ENCODE measurements at regions not wholly inside any gene's neighbourhood (a gene's known extent, or its start where the extent isn't known, plus 50 kb on each side); places are given as distances from the start of the nearest gene placed in this dataset.

GRCh38 chr21:29407571-29407970 is 108.8 kb downstream of the BACH1 start:
- TF ChIP-seq, protein P1, sequence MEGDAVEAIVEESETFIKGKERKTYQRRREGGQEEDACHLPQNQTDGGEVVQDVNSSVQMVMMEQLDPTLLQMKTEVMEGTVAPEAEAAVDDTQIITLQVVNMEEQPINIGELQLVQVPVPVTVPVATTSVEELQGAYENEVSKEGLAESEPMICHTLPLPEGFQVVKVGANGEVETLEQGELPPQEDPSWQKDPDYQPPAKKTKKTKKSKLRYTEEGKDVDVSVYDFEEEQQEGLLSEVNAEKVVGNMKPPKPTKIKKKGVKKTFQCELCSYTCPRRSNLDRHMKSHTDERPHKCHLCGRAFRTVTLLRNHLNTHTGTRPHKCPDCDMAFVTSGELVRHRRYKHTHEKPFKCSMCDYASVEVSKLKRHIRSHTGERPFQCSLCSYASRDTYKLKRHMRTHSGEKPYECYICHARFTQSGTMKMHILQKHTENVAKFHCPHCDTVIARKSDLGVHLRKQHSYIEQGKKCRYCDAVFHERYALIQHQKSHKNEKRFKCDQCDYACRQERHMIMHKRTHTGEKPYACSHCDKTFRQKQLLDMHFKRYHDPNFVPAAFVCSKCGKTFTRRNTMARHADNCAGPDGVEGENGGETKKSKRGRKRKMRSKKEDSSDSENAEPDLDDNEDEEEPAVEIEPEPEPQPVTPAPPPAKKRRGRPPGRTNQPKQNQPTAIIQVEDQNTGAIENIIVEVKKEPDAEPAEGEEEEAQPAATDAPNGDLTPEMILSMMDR (IDR thresholded peaks at IDR 0.05 in 4 of 5, conservative IDR thresholded peaks at IDR 0.05 in 1 of 5): no peak
- no peak for TF ChIP-seq POLR2A (IDR thresholded peaks at IDR 0.05)
